ENCODE measurements at regions not wholly inside any gene's neighbourhood (a gene's known extent, or its start where the extent isn't known, plus 50 kb on each side); places are given as distances from the start of the nearest gene placed in this dataset.
A peak's percentile ranks its signal among the peaks of the same experiment; 100 is the strongest.

- DNase-seq, result no peak
These were observed 54.8 kb downstream of the RTP5 start for GRCh38 chr2:241924069-241924908.

DNA sequence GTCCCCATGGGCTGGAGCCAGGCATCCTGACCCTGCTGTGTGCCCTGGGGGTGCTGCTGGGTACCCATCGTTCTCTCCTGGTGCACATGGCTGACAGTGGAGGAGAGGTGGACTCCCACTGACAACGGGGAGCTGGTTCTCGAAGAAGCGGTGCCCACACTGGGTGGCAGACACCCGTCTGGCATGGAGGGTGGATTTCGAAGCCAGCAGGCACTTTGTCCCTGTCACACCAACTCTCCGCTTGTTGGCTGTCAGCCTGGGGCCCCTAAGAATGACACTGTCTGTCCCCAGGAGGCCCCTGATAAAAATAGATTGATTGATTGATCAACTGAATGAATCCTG lies 55.4 kb downstream of the RTP5 start:
- DNase-seq, result no peak

DNA sequence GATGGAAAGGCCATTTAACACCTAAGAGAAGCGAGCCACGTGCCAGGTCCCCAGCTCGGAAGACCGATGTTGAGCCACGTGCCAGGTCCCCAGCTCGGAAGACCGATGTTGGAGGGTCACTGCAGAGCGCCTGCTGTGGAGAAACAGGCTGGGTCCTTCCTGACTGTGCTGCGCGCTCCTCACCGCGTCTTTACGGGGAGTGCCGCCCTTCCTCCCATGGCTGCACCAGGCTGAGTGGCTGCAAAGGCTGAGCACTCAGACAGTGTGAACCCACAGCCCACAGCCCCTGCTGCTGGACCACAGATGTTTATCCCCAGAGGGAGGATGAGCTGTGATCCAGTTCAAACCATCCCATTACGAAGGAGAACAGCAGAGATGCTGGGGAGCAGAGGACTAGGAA lies 55.7 kb downstream of the RTP5 start:
- DNase-seq, result no peak

GRCh38 chr2:241925821-241926441 lies 56.4 kb downstream of the RTP5 start:
- DNase-seq, result no peak

GRCh38 chr2:241926541-241927311 lies 57.2 kb downstream of the RTP5 start:
- DNase-seq, result no peak

- DNase-seq, result no peak
These were observed 60.3 kb downstream of the RTP5 start for GRCh38 chr2:241929551-241930490.

DNA sequence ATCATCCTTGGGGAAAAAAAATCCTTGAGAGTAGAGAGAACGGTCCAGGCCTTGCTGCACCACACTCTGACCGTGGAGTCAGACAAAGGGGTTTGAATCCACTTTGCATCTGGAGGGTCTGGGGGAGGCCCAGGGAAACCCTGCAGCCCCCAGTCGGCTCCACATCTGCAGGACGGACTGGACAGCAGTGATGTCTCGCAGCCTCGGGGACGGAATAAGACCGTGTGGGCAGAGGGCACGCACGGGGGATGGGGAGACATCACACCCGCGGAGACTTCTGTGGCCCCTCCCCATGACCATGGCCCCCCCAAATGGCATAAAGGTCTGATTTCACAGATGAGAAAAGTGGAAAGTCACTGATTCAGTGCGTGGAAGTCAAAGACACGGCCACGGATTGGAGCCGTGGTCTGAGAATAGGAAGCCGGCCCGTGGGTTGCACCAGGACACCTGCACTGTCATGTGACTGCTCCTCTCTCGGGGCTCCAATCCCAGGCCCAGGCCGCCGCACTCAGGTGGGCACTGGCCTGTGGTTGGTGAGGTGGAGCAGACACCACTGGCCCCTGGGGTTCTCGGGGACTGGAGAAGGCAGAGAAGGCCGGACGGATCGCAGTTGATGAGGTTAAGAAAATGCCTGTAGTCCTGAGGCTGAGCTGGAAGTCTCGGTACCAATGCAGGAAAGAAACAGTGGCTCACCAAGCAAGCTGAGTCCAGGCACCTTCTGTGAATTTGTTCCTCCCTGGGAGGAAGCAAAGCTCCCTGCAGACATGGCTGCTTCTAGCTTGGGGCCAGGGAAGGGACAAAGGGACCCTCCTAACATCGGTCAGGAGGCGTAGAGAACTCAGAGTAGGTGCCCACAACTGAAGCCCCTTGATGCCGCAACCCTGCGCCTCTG lies 61.8 kb downstream of the RTP5 start:
- DNase-seq, result no peak

- no peak for DNase-seq
These were observed 62.7 kb downstream of the RTP5 start for GRCh38 chr2:241931976-241932898.

DNA sequence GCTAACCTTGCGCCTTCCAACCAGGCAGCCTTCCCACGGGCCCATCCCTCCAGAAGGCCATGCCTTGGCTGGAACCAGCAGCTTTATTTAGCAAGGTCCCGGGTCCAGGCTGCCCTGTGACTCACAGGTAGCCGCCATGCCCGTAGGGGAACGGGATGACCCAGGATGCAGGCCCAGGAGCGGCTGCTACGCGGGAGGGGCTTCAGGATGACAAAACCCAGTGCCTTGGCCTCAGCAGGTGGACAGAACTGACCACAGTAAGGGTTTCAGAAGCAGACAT lies 63.3 kb downstream of the RTP5 start:
- no peak for DNase-seq

- DNase-seq, result peak; percentile 9
These were observed 63.8 kb downstream of the RTP5 start for GRCh38 chr2:241933179-241933911.

DNA sequence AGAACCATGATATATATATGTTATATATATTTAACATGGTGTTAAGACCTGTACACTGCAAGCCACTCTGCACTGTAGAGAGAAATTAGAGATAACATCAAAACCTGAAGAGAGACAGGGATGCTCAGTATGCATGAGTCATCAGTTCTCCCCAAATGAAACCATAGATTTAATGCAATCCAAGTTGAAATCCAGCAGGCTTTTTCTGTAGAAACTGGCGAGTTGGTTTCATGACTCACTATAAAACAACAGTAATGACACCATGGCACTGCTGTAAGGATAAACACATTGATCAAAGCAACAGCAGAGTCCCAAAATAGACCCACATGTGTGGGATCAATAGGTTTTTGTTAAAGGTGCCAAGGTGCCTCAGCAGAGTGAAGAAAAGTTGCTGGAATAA lies 65.8 kb downstream of the RTP5 start:
- no peak for DNase-seq

GRCh38 chr2:241935774-241936173 lies 66.2 kb downstream of the RTP5 start:
- no peak for DNase-seq

- DNase-seq, result no peak
These were observed 67.1 kb downstream of the RTP5 start for GRCh38 chr2:241936457-241937133.

- no peak for DNase-seq
These were observed 67.8 kb downstream of the RTP5 start for GRCh38 chr2:241937297-241937696.

DNA sequence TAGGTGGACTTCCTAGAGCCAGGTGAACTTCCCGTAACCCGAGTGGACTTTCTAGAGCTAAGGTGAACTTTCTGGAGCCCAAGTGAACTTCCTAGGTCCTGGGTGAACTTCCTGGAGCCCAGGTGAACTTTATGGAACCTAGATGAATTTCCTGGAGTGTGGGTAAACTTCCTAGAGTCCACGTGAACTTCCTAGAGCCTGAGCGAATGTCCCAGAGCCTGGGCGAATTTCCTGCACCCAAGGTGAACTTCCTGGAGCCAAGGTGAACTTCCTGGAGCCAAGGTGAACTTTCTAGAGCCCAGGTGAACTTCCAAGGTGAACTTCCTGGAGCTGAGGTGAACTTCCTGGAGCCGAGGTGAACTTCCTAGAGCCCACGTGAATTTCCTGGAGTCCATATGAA lies 70.0 kb downstream of the RTP5 start:
- DNase-seq, result no peak

GRCh38 chr2:241940329-241940728 lies 70.8 kb downstream of the RTP5 start:
- no peak for DNase-seq

DNA sequence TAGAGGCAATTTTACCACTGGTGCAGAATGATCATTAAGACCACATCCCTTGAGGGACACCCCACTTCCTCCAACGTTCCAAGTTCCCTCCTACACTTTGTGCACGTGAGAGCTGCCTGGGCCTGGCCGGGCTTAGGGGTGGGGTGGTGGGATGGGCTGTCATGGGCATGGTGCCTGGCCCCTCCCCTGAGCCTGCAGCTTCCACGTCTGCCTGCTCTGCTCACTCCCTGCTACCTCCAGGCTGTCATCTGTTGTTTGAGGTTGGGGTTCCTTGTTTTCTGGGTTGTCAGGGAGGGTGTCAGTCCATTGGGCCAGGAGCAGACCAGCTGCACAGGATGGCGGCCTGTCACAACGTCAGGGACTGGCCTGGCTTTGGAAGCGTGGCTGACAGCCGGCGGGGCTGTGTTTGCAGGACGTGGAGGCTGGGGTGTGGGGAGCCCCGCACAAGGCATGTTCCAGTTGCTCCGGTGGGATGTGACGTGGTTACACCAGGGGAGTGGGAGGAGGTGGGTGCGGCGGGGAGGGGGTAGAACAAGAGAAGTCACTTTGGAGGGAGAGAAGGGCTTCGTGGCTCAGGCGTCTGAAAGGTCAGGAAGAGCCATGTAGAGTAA lies 72.3 kb downstream of the RTP5 start:
- DNase-seq, result no peak

- no peak for DNase-seq
These were observed 73.1 kb downstream of the RTP5 start for GRCh38 chr2:241942416-241943208.

Measured in CD4-positive, alpha-beta T cell treated with Interleukin-10 for 1 hour (primary cell).